HG02970 (cell line): ENCODE measurements at regions not wholly inside any gene's neighbourhood (a gene's known extent, or its start where the extent isn't known, plus 50 kb on each side); places are given as distances from the start of the nearest gene placed in this dataset.

Experiments
- ATAC-seq: cut with Tn5 transposase; IDR thresholded peaks from one replicate; pipeline ENCODE4 v1.9.1; 2021; ENCODE audit warnings: mild to moderate bottlenecking, moderate library complexity, moderate number of reproducible peaks; ENCODE audit not compliant: unreplicated experiment, low FRiP score

DNA sequence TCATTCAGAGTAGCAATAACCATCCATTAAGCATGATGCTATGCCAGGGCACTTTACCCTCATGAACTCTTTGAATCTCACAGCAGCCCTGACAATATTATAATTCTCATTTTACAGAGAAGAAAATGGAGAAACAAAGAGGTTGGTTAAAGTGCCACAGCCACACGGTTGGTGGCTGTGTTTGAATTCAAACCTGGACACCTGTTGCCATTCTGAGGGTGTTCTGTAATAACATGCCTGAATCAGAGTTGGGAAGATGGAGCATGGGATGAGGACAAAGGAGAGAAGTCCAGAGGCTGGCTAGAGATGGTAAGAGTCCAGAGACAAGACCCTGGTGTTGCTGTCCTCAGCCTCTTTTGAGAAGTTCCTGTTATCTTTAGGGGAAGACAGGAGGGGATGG lies 127.7 kb downstream of the DHX35 start:
- ATAC-seq, result no peak
